PFSK-1 (cell line): ENCODE measurements at regions not wholly inside any gene's neighbourhood (a gene's known extent, or its start where the extent isn't known, plus 50 kb on each side); places are given as distances from the start of the nearest gene placed in this dataset.

Experiments
- FOXP2 ChIP-seq: optimal IDR thresholded peaks from 2 replicates; pipeline ENCODE3; 2011; ENCODE audit warnings: borderline replicate concordance, control low read depth, inconsistent platforms; ENCODE audit not compliant: insufficient read depth; ENCODE audit errors: extremely low read length, extremely low read depth
- POLR2AphosphoS5 ChIP-seq: IDR thresholded peaks from 2 replicates; pipeline ENCODE4 v1.6.1; 2012; ENCODE audit warnings: low read depth, mild to moderate bottlenecking, control low read depth, low read length, moderate library complexity
- REST ChIP-seq, 2 experiments: IDR thresholded peaks; 2 replicates each; pipeline versions ENCODE4 v1.6.1 to v1.8.0; 2011 to 2012; ENCODE audit warnings: low read depth in 2 of 2, low read length in 2 of 2, control low read depth in 1 of 2, inconsistent platforms in 1 of 2, mild to moderate bottlenecking in 1 of 2, moderate library complexity in 1 of 2; ENCODE audit not compliant: insufficient read depth in 1 of 2
- SIN3A ChIP-seq: IDR thresholded peaks from 2 replicates; pipeline ENCODE4 v1.6.1; 2012; ENCODE audit warnings: mild to moderate bottlenecking, low read length, moderate library complexity, borderline replicate concordance; ENCODE audit not compliant: insufficient read depth
- TAF1 ChIP-seq: IDR thresholded peaks from 2 replicates; pipeline ENCODE4 v1.6.1; 2012; ENCODE audit warnings: low read length, control low read depth, borderline replicate concordance; ENCODE audit not compliant: insufficient read depth

- TF ChIP-seq REST (IDR thresholded peaks at IDR 0.05; ENCODE audit: insufficient read depth in 1 of 2, low read depth in 2 of 2, low read length in 2 of 2), result no peak
- TF ChIP-seq POLR2AphosphoS5, result no peak
- no peak for TF ChIP-seq FOXP2
- no peak for TF ChIP-seq SIN3A
- no peak for TF ChIP-seq TAF1
Observed at GRCh38 chr4:178037459-178038214, 595.4 kb upstream of the AGA start.

- TF ChIP-seq SIN3A (no peak), FOXP2 (no peak), TAF1 (no peak)
Observed at GRCh38 chr4:178056996-178057395, 614.8 kb upstream of the AGA start.

DNA sequence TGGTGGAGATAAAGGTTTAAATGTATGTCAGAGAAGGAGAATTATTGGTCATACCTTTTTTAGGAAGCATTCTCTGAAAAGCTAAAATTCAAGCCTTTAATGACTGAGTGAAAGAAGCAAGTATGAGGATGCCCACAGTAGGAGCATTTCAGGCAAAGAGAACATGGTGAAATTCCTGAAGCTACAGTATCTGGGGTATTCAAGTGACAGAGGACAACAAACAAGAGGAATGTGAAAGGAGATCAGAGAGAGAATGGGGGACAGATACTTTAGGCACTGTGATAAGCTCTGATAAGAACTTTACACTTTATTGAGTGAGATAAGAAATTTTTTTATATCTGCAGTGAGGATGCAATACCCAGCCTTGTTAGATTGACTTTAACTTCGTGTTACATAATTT is 621.3 kb upstream of the AGA start:
- TF ChIP-seq REST (IDR thresholded peaks at IDR 0.05; ENCODE audit: insufficient read depth in 1 of 2, low read depth in 2 of 2, low read length in 2 of 2) (no peak), POLR2AphosphoS5 (no peak), TAF1 (no peak), FOXP2 (no peak), SIN3A (no peak)

DNA sequence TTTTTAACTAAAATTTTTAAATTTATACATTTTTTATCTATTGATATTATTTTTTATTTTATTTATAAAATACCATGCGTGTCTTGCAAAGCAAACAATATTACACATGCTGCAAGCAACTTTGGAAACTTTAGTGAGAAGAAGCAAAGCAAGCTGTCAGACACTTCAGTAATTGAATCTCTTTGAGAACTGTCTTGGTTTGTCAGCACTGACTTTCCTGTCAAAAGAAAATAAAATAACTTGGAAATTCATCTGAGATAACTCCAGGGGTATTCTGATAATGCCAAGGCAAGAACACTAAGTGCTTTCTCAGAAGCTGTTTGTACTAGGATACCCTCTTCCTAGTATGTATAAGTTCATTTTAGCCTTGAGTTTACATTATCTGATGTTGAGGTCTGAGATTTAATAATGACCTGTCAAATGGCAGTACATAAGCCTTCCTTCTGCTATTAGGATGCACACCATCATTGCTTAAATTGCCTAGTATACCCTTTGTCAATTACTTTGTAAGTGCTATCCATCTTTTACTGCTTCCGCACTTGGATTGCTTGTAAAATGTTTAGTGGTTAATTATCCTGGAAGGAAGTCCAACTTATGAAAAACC is 624.2 kb upstream of the AGA start:
- TF ChIP-seq POLR2AphosphoS5, result no peak
- TF ChIP-seq SIN3A, result no peak
- TF ChIP-seq FOXP2, result no peak
- no peak for TF ChIP-seq REST (IDR thresholded peaks at IDR 0.05; ENCODE audit: insufficient read depth in 1 of 2, low read depth in 2 of 2, low read length in 2 of 2)
- no peak for TF ChIP-seq TAF1

DNA sequence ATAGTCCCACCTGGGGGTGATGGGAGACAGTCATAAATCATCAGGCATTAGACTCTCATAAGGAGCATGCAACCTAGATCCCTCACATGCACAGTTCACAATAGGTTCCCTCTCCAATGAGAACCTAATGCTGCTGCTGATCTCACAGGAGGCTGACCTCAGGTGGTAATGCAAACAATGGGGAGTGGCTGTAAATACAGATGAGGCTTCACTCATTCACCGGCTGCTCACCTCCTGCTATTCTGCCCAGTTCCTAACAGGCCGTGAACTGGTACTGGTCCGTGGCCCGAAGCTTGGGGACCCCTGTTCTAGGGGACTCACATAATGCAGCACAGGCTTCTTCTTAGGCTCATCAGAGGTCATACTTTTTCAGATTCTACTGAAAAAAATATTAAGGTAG is 625.9 kb upstream of the AGA start:
- no peak for TF ChIP-seq FOXP2
- TF ChIP-seq POLR2AphosphoS5, result no peak
- no peak for TF ChIP-seq TAF1
- no peak for TF ChIP-seq SIN3A

GRCh38 chr4:178070163-178070562 is 627.9 kb upstream of the AGA start:
- TF ChIP-seq SIN3A (no peak), POLR2AphosphoS5 (no peak), FOXP2 (no peak), TAF1 (no peak), REST (IDR thresholded peaks at IDR 0.05; ENCODE audit: insufficient read depth in 1 of 2, low read depth in 2 of 2, low read length in 2 of 2) (no peak)
